NT2/D1 (cell line): ENCODE measurements at regions not wholly inside any gene's neighbourhood (a gene's known extent, or its start where the extent isn't known, plus 50 kb on each side); places are given as distances from the start of the nearest gene placed in this dataset.

Source experiments
- SUZ12 ChIP-seq: IDR thresholded peaks from 2 replicates; pipeline ENCODE4 v1.6.1; 2011; ENCODE audit not compliant: insufficient read length, insufficient read depth; ENCODE audit errors: extremely low read depth
- ZNF274 ChIP-seq: IDR thresholded peaks from 2 replicates; pipeline ENCODE4 v1.6.1; 2011; ENCODE audit warnings: mild to moderate bottlenecking, low read depth, low read length

GRCh38 chr4:89373394-89373793 is 65.8 kb upstream of the GPRIN3 start:
- TF ChIP-seq ZNF274: no peak
- TF ChIP-seq SUZ12: no peak
